HCT116 (cell line): ENCODE measurements at regions not wholly inside any gene's neighbourhood (a gene's known extent, or its start where the extent isn't known, plus 50 kb on each side); places are given as distances from the start of the nearest gene placed in this dataset.

Source experiments
- CTCF ChIP-seq, 3 experiments: fragments of 200-600 bp in 1 of 3; sonication (generic) in 1 of 3; IDR thresholded peaks in 2 of 3; conservative IDR thresholded peaks in 1 of 3; 2 replicates each; pipeline ENCODE4 v1.5.1; 2012 to 2017; ENCODE audit warnings: low read depth in 2 of 3, low read length in 2 of 3, antibody characterized with exemption in 1 of 3, borderline replicate concordance in 1 of 3, control low read depth in 1 of 3, mild to moderate bottlenecking in 1 of 3, mixed read lengths in 1 of 3, mixed run types in 1 of 3, moderate library complexity in 1 of 3; ENCODE audit not compliant: insufficient read depth in 1 of 3
- POLR2A ChIP-seq: IDR thresholded peaks from 2 replicates; pipeline ENCODE4 v1.7.0; 2011; ENCODE audit warnings: borderline replicate concordance; ENCODE audit not compliant: insufficient read depth, insufficient read length; ENCODE audit errors: extremely low read depth
- RAD21 ChIP-seq: IDR thresholded peaks from 2 replicates; pipeline ENCODE4 v1.6.1; 2012; ENCODE audit warnings: low read depth, mild to moderate bottlenecking
- REST ChIP-seq: IDR thresholded peaks from 2 replicates; pipeline ENCODE4 v1.6.1; 2012; ENCODE audit warnings: low read depth
- ZFX ChIP-seq: fragments of 450-650 bp; IDR thresholded peaks from 2 replicates; pipeline ENCODE4 v1.6.1; 2017

- TF ChIP-seq CTCF (IDR thresholded peaks at IDR 0.05 in 2 of 3, conservative IDR thresholded peaks at IDR 0.05 in 1 of 3; ENCODE audit: borderline replicate concordance in 1 of 3, insufficient read depth in 1 of 3, low read depth in 2 of 3, low read length in 2 of 3) (no peak), REST (no peak), POLR2A (no peak), RAD21 (no peak), ZFX (no peak)
Observed at GRCh38 chr3:178137831-178138230, 398.4 kb upstream of the KCNMB2 start.
